GM12865 (cell line): ENCODE measurements at regions not wholly inside any gene's neighbourhood (a gene's known extent, or its start where the extent isn't known, plus 50 kb on each side); places are given as distances from the start of the nearest gene placed in this dataset.

Experiments used
- DNase-seq: peaks from one replicate; pipeline ENCODE4 v3.0.0; 2010; ENCODE audit warnings: low read depth
- H3K4me3 ChIP-seq: 2 replicates; pipeline ENCODE4 v1.5.1; 2011; ENCODE audit warnings: mild to moderate bottlenecking, low read depth, low read length, control low read depth
- CTCF ChIP-seq: IDR thresholded peaks from 2 replicates; pipeline ENCODE4 v1.5.1; 2011; ENCODE audit warnings: low read length, control low read depth, low read depth, inconsistent platforms; ENCODE audit not compliant: insufficient read depth; ENCODE audit errors: missing control alignments

DNA sequence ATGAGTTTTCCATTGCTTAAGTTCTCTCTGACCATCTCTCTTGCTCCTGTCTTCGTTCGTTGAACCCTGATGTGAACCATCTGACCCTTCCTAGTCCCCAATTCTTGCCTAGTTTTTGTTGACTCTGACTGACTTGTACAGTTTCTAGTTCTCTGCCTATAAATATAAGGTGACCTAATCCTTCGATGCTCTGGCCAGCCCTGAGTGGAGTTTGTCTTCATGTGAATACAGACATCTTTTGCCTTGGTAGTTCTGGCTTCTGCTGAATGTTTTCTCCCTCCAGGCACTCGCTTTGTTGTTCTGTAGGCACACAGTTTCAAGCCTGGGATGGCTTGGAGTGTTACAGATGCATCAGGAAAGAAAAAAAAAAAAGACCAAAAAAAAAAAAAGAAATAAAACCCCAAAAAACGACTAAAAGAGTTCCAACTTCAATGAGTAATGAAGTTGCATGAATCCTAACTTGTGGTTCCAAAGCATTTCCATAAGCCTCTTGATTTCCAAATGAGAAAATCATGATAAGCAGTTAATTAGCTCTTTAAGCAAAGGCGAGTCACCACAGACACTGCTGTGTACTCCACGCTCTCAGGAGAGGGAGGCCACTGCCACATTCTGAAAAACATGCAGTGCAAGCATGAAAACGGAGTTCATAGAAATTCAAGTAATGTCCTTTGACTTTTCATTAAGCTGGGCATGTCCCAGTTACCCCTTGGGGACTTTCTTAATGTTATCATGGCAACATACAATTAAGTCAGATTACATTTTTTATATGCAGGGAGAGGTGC lies 165.2 kb downstream of the TDRD15 start:
- no peak overlapping the region for H3K4me3 ChIP-seq
- no peak for TF ChIP-seq CTCF
- DNase-seq: no peak

- no peak for TF ChIP-seq CTCF
- no peak for DNase-seq
Measured at GRCh38 chr2:21289551-21289950, 165.8 kb downstream of the TDRD15 start.

GRCh38 chr2:21289989-21290388 lies 166.2 kb downstream of the TDRD15 start:
- H3K4me3 ChIP-seq: no peak overlapping the region
- no peak for TF ChIP-seq CTCF
- DNase-seq: no peak

More at GRCh38 chr2:21289551-21289950, 165.8 kb downstream of the TDRD15 start:
- no peak overlapping the region for H3K4me3 ChIP-seq

GRCh38 chr2:21291426-21291825 lies 167.7 kb downstream of the TDRD15 start:
- no peak overlapping the region for H3K4me3 ChIP-seq
- TF ChIP-seq CTCF: no peak
- no peak for DNase-seq

GRCh38 chr2:21294446-21294845 lies 170.7 kb downstream of the TDRD15 start:
- H3K4me3 ChIP-seq: no peak overlapping the region
- no peak for TF ChIP-seq CTCF
- DNase-seq: no peak

- no peak for TF ChIP-seq CTCF
- H3K4me3 ChIP-seq: no peak overlapping the region
- no peak for DNase-seq
Measured at GRCh38 chr2:21299411-21299810, 175.6 kb downstream of the TDRD15 start.
